H9 (cell line): ENCODE measurements at regions not wholly inside any gene's neighbourhood (a gene's known extent, or its start where the extent isn't known, plus 50 kb on each side); places are given as distances from the start of the nearest gene placed in this dataset.

ENCODE experiments used
- DNase-seq: peaks from one replicate; pipeline ENCODE4 v3.0.0-alpha.2; 2017
- H2AFZ ChIP-seq: one replicate; pipeline ENCODE4 v1.6.1; 2013; ENCODE audit warnings: mild to moderate bottlenecking, low read length, control low read depth, moderate library complexity
- H2AK5ac ChIP-seq: 2 replicates; pipeline ENCODE4 v1.6.1; 2013; ENCODE audit warnings: low read length, control low read depth, mixed read lengths; ENCODE audit not compliant: insufficient read length
- H2BK120ac ChIP-seq: one replicate; pipeline ENCODE4 v1.6.1; 2013; ENCODE audit warnings: low read depth, mild to moderate bottlenecking, low read length, control low read depth, inconsistent platforms; ENCODE audit not compliant: poor library complexity, severe bottlenecking
- H2BK12ac ChIP-seq: 2 replicates; pipeline ENCODE4 v1.6.1; 2013; ENCODE audit warnings: low read length, control low read depth, mixed read lengths, low read depth; ENCODE audit not compliant: insufficient read length
- H2BK15ac ChIP-seq: 2 replicates; pipeline ENCODE4 v1.6.1; 2013; ENCODE audit warnings: low read depth, low read length, control low read depth
- H2BK20ac ChIP-seq: one replicate; pipeline ENCODE4 v1.6.1; 2013; ENCODE audit warnings: low read depth, mild to moderate bottlenecking, low read length, control low read depth, inconsistent platforms; ENCODE audit not compliant: poor library complexity, severe bottlenecking
- H2BK5ac ChIP-seq: 2 replicates; pipeline ENCODE4 v1.6.1; 2013; ENCODE audit warnings: low read length, control low read depth, mixed read lengths; ENCODE audit not compliant: insufficient read length
- H3K14ac ChIP-seq: 2 replicates; pipeline ENCODE4 v1.6.1; 2013; ENCODE audit warnings: low read length, control low read depth; ENCODE audit not compliant: insufficient read depth
- H3K18ac ChIP-seq: 2 replicates; pipeline ENCODE4 v1.6.1; 2013; ENCODE audit warnings: low read depth, mild to moderate bottlenecking, mixed read lengths, low read length, control low read depth; ENCODE audit not compliant: insufficient read length
- H3K23ac ChIP-seq: 2 replicates; pipeline ENCODE4 v1.6.1; 2013; ENCODE audit warnings: low read length, control low read depth, mixed read lengths, low read depth; ENCODE audit not compliant: insufficient read length
- H3K23me2 ChIP-seq: 2 replicates; pipeline ENCODE4 v1.6.1; 2013; ENCODE audit warnings: low read depth, mild to moderate bottlenecking, mixed read lengths, low read length, control low read depth; ENCODE audit not compliant: insufficient read length, poor library complexity, severe bottlenecking
- H3K27ac ChIP-seq: 2 replicates; pipeline ENCODE4 v1.5.1; 2013; ENCODE audit warnings: low read length, control low read depth, mixed read lengths, low read depth; ENCODE audit not compliant: insufficient read length
- H3K27me3 ChIP-seq: 2 replicates; pipeline ENCODE4 v1.6.1; 2013; ENCODE audit warnings: low read length, control low read depth, inconsistent platforms; ENCODE audit not compliant: insufficient read depth
- H3K4ac ChIP-seq: 2 replicates; pipeline ENCODE4 v1.6.1; 2013; ENCODE audit warnings: low read depth, mild to moderate bottlenecking, control low read depth, inconsistent platforms, low read length, moderate library complexity
- H3K4me1 ChIP-seq: 2 replicates; pipeline ENCODE4 v1.6.1; 2013; ENCODE audit warnings: low read length, control low read depth, inconsistent platforms; ENCODE audit not compliant: insufficient read depth
- H3K4me2 ChIP-seq: 2 replicates; pipeline ENCODE4 v1.6.1; 2013; ENCODE audit warnings: low read length, control low read depth, mixed read lengths; ENCODE audit not compliant: insufficient read length, insufficient read depth
- H3K56ac ChIP-seq: 2 replicates; pipeline ENCODE4 v1.6.1; 2013; ENCODE audit warnings: low read depth, mild to moderate bottlenecking, mixed read lengths, low read length, control low read depth; ENCODE audit not compliant: insufficient read length
- H3K79me1 ChIP-seq: 2 replicates; pipeline ENCODE4 v1.6.1; 2013; ENCODE audit warnings: low read depth, mild to moderate bottlenecking, moderate library complexity, low read length, control low read depth, inconsistent platforms; ENCODE audit not compliant: insufficient read depth, poor library complexity, severe bottlenecking
- H3K79me2 ChIP-seq: 2 replicates; pipeline ENCODE4 v1.6.1; 2013; ENCODE audit warnings: low read length, control low read depth, inconsistent platforms; ENCODE audit not compliant: insufficient read depth
- H3K9ac ChIP-seq: 2 replicates; pipeline ENCODE4 v1.6.1; 2013; ENCODE audit warnings: low read length, control low read depth, mixed read lengths; ENCODE audit not compliant: insufficient read length; ENCODE audit errors: extremely low read depth
- H3K9me3 ChIP-seq: one replicate; pipeline ENCODE4 v1.6.1; 2013; ENCODE audit warnings: low read depth, low read length, inconsistent platforms; ENCODE audit not compliant: control insufficient read depth
- H3T11ph ChIP-seq: one replicate; pipeline ENCODE4 v1.6.1; 2013; ENCODE audit warnings: mild to moderate bottlenecking, low read length, control low read depth, inconsistent platforms
- H4K20me1 ChIP-seq: one replicate; pipeline ENCODE4 v1.6.1; 2013; ENCODE audit not compliant: control insufficient read depth, insufficient read length, insufficient read depth
- H4K5ac ChIP-seq: 2 replicates; pipeline ENCODE4 v1.6.1; 2013; ENCODE audit warnings: low read depth, mild to moderate bottlenecking, mixed read lengths, low read length, control low read depth; ENCODE audit not compliant: insufficient read length
- H4K8ac ChIP-seq: replicated peaks from 2 replicates; pipeline ENCODE4 v1.6.1; 2013; ENCODE audit warnings: low read length, control low read depth, mixed read lengths, low read depth; ENCODE audit not compliant: insufficient read length
- H4K91ac ChIP-seq: 2 replicates; pipeline ENCODE4 v1.6.1; 2013; ENCODE audit warnings: low read depth, mild to moderate bottlenecking, moderate library complexity, mixed read lengths, low read length, control low read depth; ENCODE audit not compliant: insufficient read length
- H3K27ac Mint-ChIP-seq, 3 experiments: 2 replicates in 2 of 3; 3 replicates in 1 of 3; pipeline ENCODE4 v1.8.0; 2020 to 2021; ENCODE audit warnings: mixed read lengths in 3 of 3, mild to moderate bottlenecking in 1 of 3, moderate library complexity in 1 of 3
- H3K27me3 Mint-ChIP-seq: 2 replicates; pipeline ENCODE4 v1.8.0; 2021; ENCODE audit warnings: low read depth, mild to moderate bottlenecking, moderate library complexity, mixed read lengths
- H3K36me3 Mint-ChIP-seq, 3 experiments: 2 replicates in 2 of 3; 3 replicates in 1 of 3; pipeline ENCODE4 v1.8.0; 2020 to 2021; ENCODE audit warnings: low read depth in 3 of 3, mixed read lengths in 3 of 3; ENCODE audit not compliant: insufficient read depth in 1 of 3
- H3K4me1 Mint-ChIP-seq, 2 experiments: 2 replicates each; pipeline ENCODE4 v1.8.0; 2020; ENCODE audit warnings: mixed read lengths in 2 of 2
- H3K4me3 Mint-ChIP-seq, 2 experiments: 2 replicates in 1 of 2; 3 replicates in 1 of 2; pipeline ENCODE4 v1.8.0; 2020 to 2021; ENCODE audit warnings: mild to moderate bottlenecking in 2 of 2, mixed read lengths in 2 of 2, moderate library complexity in 1 of 2
- H3K9me3 Mint-ChIP-seq, 2 experiments: 2 replicates in 1 of 2; 3 replicates in 1 of 2; pipeline ENCODE4 v1.8.0; 2020; ENCODE audit warnings: mild to moderate bottlenecking in 2 of 2, mixed read lengths in 2 of 2, moderate library complexity in 1 of 2
- WGBS: extraction: QIAGEN DNeasy Blood & Tissue Kit; methylation state at CpG from one replicate; pipeline ENCODE4 v1.1.7; 2013; ENCODE audit warnings: missing lambda C conversion rate, low lambda C conversion rate, mixed read lengths; ENCODE audit not compliant: insufficient read length; ENCODE audit errors: extremely low coverage; 5-methylcytosine and 5-hydroxymethylcytosine counted together
- TF ChIP-seq, protein P1 (sequence below): fragments of 200-600 bp; sonication (generic); conservative IDR thresholded peaks from 3 replicates; pipeline ENCODE4 v1.8.0; 2021; ENCODE audit warnings: antibody characterized with exemption, mild to moderate bottlenecking

- Mint-ChIP-seq H3K9me3 (peaks cover 14 to 16% of the 10 kb centered on the region in 2 experiments; a peak in 4 of 5 replicates), H3K4me3 (no peak overlapping the region), H3K36me3 (peaks cover 0 to 20% (median 10%) of the 10 kb centered on the region in 3 experiments; a peak in 5 of 7 replicates), H3K4me1 (peaks cover 0 to 3% of the 10 kb centered on the region in 2 experiments; a peak in 1 of 4 replicates), H3K27me3 (no peaks in the 10 kb centered on the region; the same call in 1 of the 2 replicates), H3K27ac (peak overlapping the region in 1 of 3 experiments; percentile 25; a peak in 1 of 7 replicates)
- no peak overlapping the region for H2BK5ac ChIP-seq
- H3T11ph ChIP-seq: no peak overlapping the region
- H3K27ac ChIP-seq: no peak overlapping the region
- TF ChIP-seq, protein P1, sequence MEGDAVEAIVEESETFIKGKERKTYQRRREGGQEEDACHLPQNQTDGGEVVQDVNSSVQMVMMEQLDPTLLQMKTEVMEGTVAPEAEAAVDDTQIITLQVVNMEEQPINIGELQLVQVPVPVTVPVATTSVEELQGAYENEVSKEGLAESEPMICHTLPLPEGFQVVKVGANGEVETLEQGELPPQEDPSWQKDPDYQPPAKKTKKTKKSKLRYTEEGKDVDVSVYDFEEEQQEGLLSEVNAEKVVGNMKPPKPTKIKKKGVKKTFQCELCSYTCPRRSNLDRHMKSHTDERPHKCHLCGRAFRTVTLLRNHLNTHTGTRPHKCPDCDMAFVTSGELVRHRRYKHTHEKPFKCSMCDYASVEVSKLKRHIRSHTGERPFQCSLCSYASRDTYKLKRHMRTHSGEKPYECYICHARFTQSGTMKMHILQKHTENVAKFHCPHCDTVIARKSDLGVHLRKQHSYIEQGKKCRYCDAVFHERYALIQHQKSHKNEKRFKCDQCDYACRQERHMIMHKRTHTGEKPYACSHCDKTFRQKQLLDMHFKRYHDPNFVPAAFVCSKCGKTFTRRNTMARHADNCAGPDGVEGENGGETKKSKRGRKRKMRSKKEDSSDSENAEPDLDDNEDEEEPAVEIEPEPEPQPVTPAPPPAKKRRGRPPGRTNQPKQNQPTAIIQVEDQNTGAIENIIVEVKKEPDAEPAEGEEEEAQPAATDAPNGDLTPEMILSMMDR: peak; percentile 39; the same call in 2 of the 3 replicates
- no peaks in the 10 kb centered on the region for H3K9me3 ChIP-seq
- no peak overlapping the region for H2BK20ac ChIP-seq
- no peak overlapping the region for H3K56ac ChIP-seq
- no peak overlapping the region for H2AK5ac ChIP-seq
- H3K4ac ChIP-seq: no peak overlapping the region
- no peak overlapping the region for H3K4me2 ChIP-seq
- H4K91ac ChIP-seq: no peak overlapping the region
- no peaks in the 10 kb centered on the region for H3K79me1 ChIP-seq
- no peak overlapping the region for H4K8ac ChIP-seq
- no peak overlapping the region for H2AFZ ChIP-seq
- H3K4me1 ChIP-seq: no peaks in the 10 kb centered on the region
- no peak overlapping the region for H2BK15ac ChIP-seq
- no CpG with 5 or more reads among the region's 4 CpGs for WGBS
- H3K23ac ChIP-seq: no peak overlapping the region
- no peak overlapping the region for H2BK120ac ChIP-seq
- no peak overlapping the region for H3K18ac ChIP-seq
- DNase-seq: no peak
- H4K20me1 ChIP-seq: no peaks in the 10 kb centered on the region
- H3K79me2 ChIP-seq: no peaks in the 10 kb centered on the region
- H3K23me2 ChIP-seq: no peaks in the 10 kb centered on the region
- no peak overlapping the region for H3K14ac ChIP-seq
- no peak overlapping the region for H2BK12ac ChIP-seq
- no peaks in the 10 kb centered on the region for H3K27me3 ChIP-seq
- no peak overlapping the region for H3K9ac ChIP-seq
- no peak overlapping the region for H4K5ac ChIP-seq
Observed at GRCh38 chr10:90598513-90598912, 259.3 kb downstream of the HTR7 start.
